H1 (cell line): ENCODE measurements at regions not wholly inside any gene's neighbourhood (a gene's known extent, or its start where the extent isn't known, plus 50 kb on each side); places are given as distances from the start of the nearest gene placed in this dataset.

Source experiments
- CTCF ChIA-PET: fragments of 300-600 bp; sonication (Branson Sonifier 250); formaldehyde crosslinking; loops from one replicate; lab custom pipeline; 2021; ENCODE audit not compliant: partially characterized antibody; lab: Charles Lee
- POLR2A ChIA-PET: fragments of 300-600 bp; sonication (Branson Sonifier 250); formaldehyde crosslinking; loops from one replicate; lab custom pipeline; 2021; ENCODE audit warnings: inconsistent platforms; ENCODE audit not compliant: partially characterized antibody; lab: Charles Lee
- DNase-seq, 2 experiments: peaks; one replicate each; pipeline versions ENCODE4 v3.0.0 to v3.0.0-alpha.2; 2010 to 2022; ENCODE audit warnings: low spot score in 2 of 2, low read depth in 1 of 2, mixed read lengths in 1 of 2
- FAIRE-seq: peaks from 2 replicates; lab custom pipeline; 2011; peaks lifted over from hg19 to GRCh38; lab: Jason Lieb, UNC
- H2AFZ ChIP-seq: 2 replicates; pipeline ENCODE4 v1.8.1; 2012; ENCODE audit warnings: low read length, inconsistent platforms
- H2AK5ac ChIP-seq: 2 replicates; pipeline ENCODE4 v1.6.1; 2013; ENCODE audit warnings: low read depth, low read length
- H2BK120ac ChIP-seq: replicated peaks from 2 replicates; pipeline ENCODE3; 2013; ENCODE audit warnings: low read depth, low read length, inconsistent platforms
- H2BK12ac ChIP-seq: 2 replicates; pipeline ENCODE4 v1.6.1; 2013; ENCODE audit warnings: low read depth, low read length
- H2BK15ac ChIP-seq: 2 replicates; pipeline ENCODE4 v1.6.1; 2013; ENCODE audit warnings: low read length
- H2BK20ac ChIP-seq: 2 replicates; pipeline ENCODE4 v1.6.1; 2013; ENCODE audit warnings: low read length
- H2BK5ac ChIP-seq: 2 replicates; pipeline ENCODE4 v1.6.1; 2013; ENCODE audit warnings: low read depth, low read length
- H3K14ac ChIP-seq: 2 replicates; pipeline ENCODE4 v1.6.1; 2013; ENCODE audit warnings: inconsistent platforms; ENCODE audit not compliant: insufficient read length
- H3K18ac ChIP-seq: 2 replicates; pipeline ENCODE4 v1.6.1; 2013; ENCODE audit warnings: low read length; ENCODE audit errors: extremely low read depth
- H3K23ac ChIP-seq: 2 replicates; pipeline ENCODE4 v1.6.1; 2013; ENCODE audit warnings: inconsistent platforms; ENCODE audit not compliant: insufficient read length
- H3K23me2 ChIP-seq: 2 replicates; pipeline ENCODE4 v1.6.1; 2013; ENCODE audit warnings: low read depth, low read length
- H3K27ac ChIP-seq: 2 replicates; pipeline ENCODE4 v1.6.1; 2011; ENCODE audit warnings: low read depth, low read length, inconsistent platforms
- H3K27me3 ChIP-seq, 4 experiments: replicated peaks in 1 of 4; 1 replicate in 1 of 4; 2 replicates in 3 of 4; pipeline versions ENCODE4 v1.6.1 to v1.8.1; 2011 to 2013; ENCODE audit warnings: low read length in 3 of 4, mild to moderate bottlenecking in 3 of 4, inconsistent platforms in 2 of 4, mixed read lengths in 2 of 4, moderate library complexity in 1 of 4; ENCODE audit not compliant: control insufficient read depth in 3 of 4, insufficient read depth in 3 of 4; ENCODE audit errors: extremely low read depth in 1 of 4
- H3K36me3 ChIP-seq, 4 experiments: 2 replicates each; pipeline versions ENCODE4 v1.6.1 to v1.8.1; 2011 to 2013; ENCODE audit warnings: mild to moderate bottlenecking in 4 of 4, low read length in 3 of 4, moderate library complexity in 2 of 4, control low read depth in 1 of 4, inconsistent platforms in 1 of 4; ENCODE audit not compliant: insufficient read depth in 4 of 4, control insufficient read depth in 2 of 4
- H3K4ac ChIP-seq: replicated peaks from 2 replicates; pipeline ENCODE3; 2013; ENCODE audit warnings: low read length, low read depth, mixed read lengths, inconsistent platforms; ENCODE audit not compliant: insufficient read length
- H3K4me1 ChIP-seq, 4 experiments: replicated peaks in 1 of 4; 1 replicate in 1 of 4; 2 replicates in 3 of 4; pipeline versions ENCODE4 v1.6.1 to v1.8.1; 2011 to 2013; ENCODE audit warnings: low read length in 3 of 4, inconsistent platforms in 2 of 4, mixed read lengths in 1 of 4; ENCODE audit not compliant: insufficient read depth in 4 of 4, control insufficient read depth in 3 of 4
- H3K4me2 ChIP-seq, 2 experiments: 2 replicates each; pipeline versions ENCODE4 v1.6.1 to v1.8.1; 2011 to 2013; ENCODE audit warnings: low read depth in 2 of 2, low read length in 2 of 2, control low read depth in 1 of 2, inconsistent platforms in 1 of 2, mild to moderate bottlenecking in 1 of 2; ENCODE audit not compliant: insufficient read depth in 1 of 2
- H3K4me3 ChIP-seq, 4 experiments: fragments of 200-600, 300-600 bp in 1 of 4; sonication (generic), shearing (Covaris generic), sonication (Bioruptor Twin) in 1 of 4; 2 replicates each; pipeline versions ENCODE4 v1.5.1 to v1.8.1; 2011 to 2016; ENCODE audit warnings: low read length in 4 of 4, low read depth in 3 of 4, control low read depth in 2 of 4, inconsistent platforms in 2 of 4, mild to moderate bottlenecking in 2 of 4, mixed read lengths in 1 of 4, moderate library complexity in 1 of 4; ENCODE audit not compliant: insufficient read depth in 2 of 4; ENCODE audit errors: extremely low read depth in 1 of 4
- H3K56ac ChIP-seq: replicated peaks from 2 replicates; pipeline ENCODE3; 2013; ENCODE audit warnings: low read depth, mild to moderate bottlenecking, mixed read lengths, low read length, inconsistent platforms; ENCODE audit not compliant: insufficient read length
- H3K79me1 ChIP-seq: 2 replicates; pipeline ENCODE4 v1.6.1; 2013; ENCODE audit warnings: low read depth, low read length, control low read depth
- H3K79me2 ChIP-seq, 2 experiments: 2 replicates each; pipeline versions ENCODE4 v1.6.1 to v1.8.1; 2012 to 2013; ENCODE audit warnings: low read length in 2 of 2, mild to moderate bottlenecking in 2 of 2, inconsistent platforms in 1 of 2; ENCODE audit not compliant: insufficient read depth in 2 of 2, control insufficient read depth in 1 of 2
- H3K9ac ChIP-seq, 4 experiments: replicated peaks in 1 of 4; 1 replicate in 1 of 4; 2 replicates in 3 of 4; pipeline versions ENCODE4 v1.6.1 to v1.8.1; 2011 to 2013; ENCODE audit warnings: low read depth in 3 of 4, low read length in 3 of 4, control low read depth in 2 of 4, mild to moderate bottlenecking in 2 of 4, moderate library complexity in 2 of 4, inconsistent platforms in 1 of 4; ENCODE audit errors: extremely low read depth in 1 of 4
- H3K9me3 ChIP-seq, 2 experiments: 2 replicates each; pipeline versions ENCODE4 v1.6.1 to v1.8.1; 2012 to 2013; ENCODE audit warnings: mild to moderate bottlenecking in 2 of 2, moderate library complexity in 2 of 2, control low read depth in 1 of 2, inconsistent platforms in 1 of 2, low read depth in 1 of 2, low read length in 1 of 2, mixed read lengths in 1 of 2; ENCODE audit not compliant: insufficient read depth in 2 of 2
- H4K20me1 ChIP-seq, 2 experiments: replicated peaks in 1 of 2; 2 replicates each; pipeline versions ENCODE3 to v1.8.1; 2011 to 2013; ENCODE audit warnings: inconsistent platforms in 2 of 2, low read length in 2 of 2, mild to moderate bottlenecking in 1 of 2; ENCODE audit not compliant: insufficient read depth in 2 of 2, control insufficient read depth in 1 of 2
- H4K5ac ChIP-seq: 2 replicates; pipeline ENCODE4 v1.6.1; 2013; ENCODE audit warnings: low read length, low read depth, mixed read lengths, inconsistent platforms; ENCODE audit not compliant: insufficient read length
- H4K8ac ChIP-seq: 2 replicates; pipeline ENCODE4 v1.8.0; 2013; ENCODE audit warnings: mild to moderate bottlenecking, moderate library complexity, low read length, inconsistent platforms; ENCODE audit not compliant: insufficient read depth; ENCODE audit errors: extremely low read depth
- H4K91ac ChIP-seq: replicated peaks from 2 replicates; pipeline ENCODE3; 2013; ENCODE audit warnings: low read length, mixed read lengths, inconsistent platforms; ENCODE audit not compliant: insufficient read length
- GTF2F1 ChIP-seq: IDR thresholded peaks from 2 replicates; pipeline ENCODE4 v1.6.1; 2012; ENCODE audit warnings: low read depth, low read length, improper control_type of control experiment, borderline replicate concordance
- NRF1 ChIP-seq: IDR thresholded peaks from 2 replicates; pipeline ENCODE4 v1.6.1; 2011; ENCODE audit warnings: mild to moderate bottlenecking, low read depth, low read length, improper control_type of control experiment
- POLR2AphosphoS5 ChIP-seq: IDR thresholded peaks from 2 replicates; pipeline ENCODE4 v1.6.1; 2011; ENCODE audit warnings: low read depth, low read length
- RNF2 ChIP-seq: fragments of 200-900, 300-1000 bp; sonication (generic); IDR thresholded peaks from 2 replicates; pipeline ENCODE4 v1.7.1; 2016; ENCODE audit warnings: borderline replicate concordance, low read depth, mild to moderate bottlenecking, antibody characterized with exemption, low read length; ENCODE audit not compliant: poor library complexity, severe bottlenecking; ENCODE audit errors: missing control alignments
- WGBS, 2 experiments: shearing (Covaris generic) in 1 of 2; methylation state at CpG; one replicate each; pipeline versions ENCODE4 v1.1.6 to v1.1.7; 2013 to 2015; ENCODE audit warnings: low lambda C conversion rate in 2 of 2, mixed read lengths in 2 of 2, inconsistent platforms in 1 of 2, low coverage in 1 of 2, missing lambda C conversion rate in 1 of 2; ENCODE audit not compliant: insufficient replicate concordance in 2 of 2, insufficient coverage in 1 of 2, insufficient read length in 1 of 2; ENCODE audit errors: extremely low coverage in 1 of 2, missing lambda C conversion rate in 1 of 2; 5-methylcytosine and 5-hydroxymethylcytosine counted together
- TF ChIP-seq, protein P1 (sequence below): IDR thresholded peaks from 2 replicates; pipeline ENCODE4 v1.6.1; 2012; ENCODE audit warnings: inconsistent platforms

DNA sequence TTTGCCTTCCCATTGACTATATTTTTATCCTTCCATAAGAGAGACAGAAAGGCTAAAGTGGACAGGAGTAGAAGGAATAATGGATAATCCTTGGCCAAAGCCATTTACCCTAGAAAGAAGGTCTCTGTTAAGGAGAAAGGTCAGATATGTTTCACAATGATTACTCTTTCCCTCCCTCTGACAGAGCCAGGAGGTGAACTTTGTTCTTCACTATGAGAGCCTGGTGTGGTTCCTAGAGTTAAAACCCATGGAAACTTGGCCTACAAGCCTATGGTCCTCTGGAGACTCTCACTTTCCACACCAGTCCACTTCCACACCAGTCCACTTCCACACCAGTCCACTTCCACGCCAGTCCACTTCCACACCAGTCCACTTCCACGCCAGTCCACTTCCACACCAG, 479.9 kb upstream of the ZP4 start:
- no peak overlapping the region for H3K4me3 ChIP-seq
- no peaks in the 10 kb centered on the region for H3K23me2 ChIP-seq
- no peak for TF ChIP-seq GTF2F1
- TF ChIP-seq POLR2AphosphoS5 = no peak
- TF ChIP-seq RNF2 = no peak
- TF ChIP-seq NRF1 = no peak
- TF ChIP-seq, protein P1, sequence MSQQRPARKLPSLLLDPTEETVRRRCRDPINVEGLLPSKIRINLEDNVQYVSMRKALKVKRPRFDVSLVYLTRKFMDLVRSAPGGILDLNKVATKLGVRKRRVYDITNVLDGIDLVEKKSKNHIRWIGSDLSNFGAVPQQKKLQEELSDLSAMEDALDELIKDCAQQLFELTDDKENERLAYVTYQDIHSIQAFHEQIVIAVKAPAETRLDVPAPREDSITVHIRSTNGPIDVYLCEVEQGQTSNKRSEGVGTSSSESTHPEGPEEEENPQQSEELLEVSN = no peak
- no peak overlapping the region for H2BK15ac ChIP-seq
- H3K23ac ChIP-seq = no peak overlapping the region
- no peaks in the 10 kb centered on the region for H3K4me1 ChIP-seq
- no peak overlapping the region for H3K18ac ChIP-seq
- ChIA-PET POLR2A (no interaction called here), CTCF (no interaction called here)
- no peak overlapping the region for H4K5ac ChIP-seq
- H3K79me1 ChIP-seq = no peaks in the 10 kb centered on the region
- 72% methylated on average over 2 of the region's 2 CpGs; no CpG with 5 or more reads in 1 of the 2 experiments for WGBS, 2 experiments
- no peak overlapping the region for H3K56ac ChIP-seq
- H3K14ac ChIP-seq = no peak overlapping the region
- H3K36me3 ChIP-seq = no peaks in the 10 kb centered on the region
- no peak for FAIRE-seq
- H2BK120ac ChIP-seq = no peak overlapping the region
- H3K4me2 ChIP-seq = no peak overlapping the region
- H2AFZ ChIP-seq = no peak overlapping the region
- no peak overlapping the region for H2BK20ac ChIP-seq
- no peak overlapping the region for H3K4ac ChIP-seq
- H3K9ac ChIP-seq = no peak overlapping the region
- no peaks in the 10 kb centered on the region for H3K9me3 ChIP-seq
- no peak overlapping the region for H4K8ac ChIP-seq
- no peaks in the 10 kb centered on the region for H4K20me1 ChIP-seq
- H3K27me3 ChIP-seq = no peaks in the 10 kb centered on the region
- H4K91ac ChIP-seq = no peak overlapping the region
- H2AK5ac ChIP-seq = no peak overlapping the region
- no peak for DNase-seq
- H3K27ac ChIP-seq = no peak overlapping the region
- no peak overlapping the region for H2BK5ac ChIP-seq
- H2BK12ac ChIP-seq = no peak overlapping the region
- no peaks in the 10 kb centered on the region for H3K79me2 ChIP-seq
